ENCODE measurements at regions not wholly inside any gene's neighbourhood (a gene's known extent, or its start where the extent isn't known, plus 50 kb on each side); places are given as distances from the start of the nearest gene placed in this dataset.
"Not testable (repeated sequence)": the region's sequence is repeated elsewhere in the genome, so short reads cannot be mapped to it uniquely, and the experiment has no call there.

- not testable (repeated sequence) for DNase-seq (ENCODE audit: low read depth in 3 of 3)
Observed at GRCh38 chrX:40788698-40789097, 53.4 kb upstream of the MED14 start.

DNA sequence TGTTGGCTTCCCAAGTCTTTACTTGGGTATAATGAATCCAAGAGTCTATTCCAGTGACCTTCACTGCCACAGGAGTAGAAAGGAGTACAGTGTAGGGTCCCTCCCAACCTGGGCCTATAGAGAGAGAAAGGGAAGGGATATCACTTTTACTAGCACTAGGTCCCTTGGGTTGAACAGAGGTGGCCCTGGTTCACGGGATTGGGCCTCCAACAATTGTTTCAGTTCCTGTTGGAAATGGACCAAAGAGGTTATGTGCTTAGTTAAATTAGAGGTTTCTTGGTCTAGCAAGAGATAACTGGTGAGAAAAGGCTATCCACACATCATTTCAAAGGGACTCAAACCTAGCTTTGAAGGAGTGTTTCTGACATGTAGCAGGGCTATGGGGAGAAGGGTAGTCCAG is 57.1 kb upstream of the MED14 start:
- DNase-seq (ENCODE audit: low read depth in 3 of 3): no peak

DNA sequence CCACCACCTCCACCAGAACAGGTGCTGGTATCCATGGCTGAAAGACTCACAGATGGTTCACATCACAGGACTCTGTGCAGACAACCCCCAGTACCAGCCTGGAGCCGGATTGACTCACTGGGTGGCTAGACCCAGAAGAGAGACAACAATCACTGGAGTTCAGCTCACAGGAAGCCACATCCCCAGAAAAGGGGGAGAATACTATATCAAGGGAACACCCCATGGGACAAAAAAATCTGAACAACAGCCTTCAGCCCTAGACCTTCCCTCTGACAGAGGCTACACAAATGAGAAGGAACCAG is 59.4 kb upstream of the MED14 start:
- not testable (repeated sequence) for DNase-seq (ENCODE audit: low read depth in 3 of 3)

DNA sequence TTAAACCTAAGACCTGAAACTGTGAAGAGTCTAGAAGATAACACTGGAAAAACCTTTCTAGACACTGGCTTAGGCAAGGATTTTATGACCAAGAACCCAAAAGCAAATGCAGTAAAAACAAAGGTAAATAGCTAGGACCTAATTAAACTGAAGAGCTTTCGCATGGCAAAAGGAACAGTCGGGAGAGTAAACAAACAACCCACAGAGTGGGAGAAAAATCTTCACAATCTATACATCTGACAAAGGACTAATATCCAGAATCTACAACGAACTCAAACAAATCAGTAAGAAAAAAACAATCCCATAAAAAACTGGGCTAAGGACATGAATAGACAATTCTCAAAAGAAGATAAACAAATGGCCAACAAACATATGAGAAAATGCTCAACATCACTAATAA is 64.4 kb upstream of the MED14 start:
- not testable (repeated sequence) for DNase-seq (ENCODE audit: low read depth in 3 of 3)

- no peak for DNase-seq (ENCODE audit: low read depth in 3 of 3)
Observed at GRCh38 chrX:40805404-40805803, 70.1 kb upstream of the MED14 start.

GRCh38 chrX:40806513-40807220 is 71.3 kb upstream of the MED14 start:
- DNase-seq (ENCODE audit: low read depth in 3 of 3): no peak

DNA sequence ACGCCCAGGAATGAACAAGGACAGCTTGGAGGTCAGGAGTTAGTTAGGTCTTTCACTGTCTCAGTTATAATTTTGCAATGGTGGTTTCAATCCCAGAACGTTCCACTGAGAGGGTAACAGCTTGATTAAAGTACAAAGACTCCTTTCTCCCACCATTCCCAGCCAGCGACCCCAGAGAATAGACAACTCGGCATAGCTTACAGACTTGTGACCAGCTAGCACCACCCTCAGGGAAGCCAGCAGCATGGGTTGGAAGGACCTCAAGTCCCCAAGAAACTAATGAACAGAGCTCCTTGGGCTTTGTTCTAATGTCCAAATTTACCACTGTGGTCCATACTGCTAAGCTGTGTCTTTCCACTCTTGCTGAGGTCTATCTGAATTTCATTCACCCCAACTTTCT is 72.0 kb upstream of the MED14 start:
- no peak for DNase-seq (ENCODE audit: low read depth in 3 of 3)

GRCh38 chrX:40808203-40808602 is 72.9 kb upstream of the MED14 start:
- DNase-seq (ENCODE audit: low read depth in 3 of 3): no peak

GRCh38 chrX:40809210-40809609 is 73.9 kb upstream of the MED14 start:
- DNase-seq (ENCODE audit: low read depth in 3 of 3): no peak

GRCh38 chrX:40815045-40815444 is 79.7 kb upstream of the MED14 start:
- DNase-seq (ENCODE audit: low read depth in 3 of 3): not testable (repeated sequence)

DNA sequence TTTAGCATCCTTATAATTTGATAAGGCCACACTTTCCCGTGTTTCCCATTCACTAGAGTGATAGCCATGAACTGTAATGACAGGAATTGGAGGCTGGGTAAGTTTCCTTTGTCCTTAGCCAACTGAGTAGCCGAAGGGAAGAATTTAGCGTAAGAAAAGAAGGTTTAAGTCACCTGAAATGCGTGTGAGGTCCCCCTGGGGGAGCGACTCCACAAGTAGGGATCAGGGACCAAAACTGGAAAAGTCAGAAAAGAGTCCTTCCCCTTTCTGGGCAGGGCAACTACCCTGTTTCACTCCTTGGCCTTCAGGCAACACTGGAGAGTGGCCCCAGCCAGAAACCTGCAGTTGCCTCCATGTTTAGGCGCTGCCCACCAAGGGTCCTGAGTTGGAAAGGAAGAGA is 81.6 kb upstream of the MED14 start:
- DNase-seq (ENCODE audit: low read depth in 3 of 3): no peak

DNA sequence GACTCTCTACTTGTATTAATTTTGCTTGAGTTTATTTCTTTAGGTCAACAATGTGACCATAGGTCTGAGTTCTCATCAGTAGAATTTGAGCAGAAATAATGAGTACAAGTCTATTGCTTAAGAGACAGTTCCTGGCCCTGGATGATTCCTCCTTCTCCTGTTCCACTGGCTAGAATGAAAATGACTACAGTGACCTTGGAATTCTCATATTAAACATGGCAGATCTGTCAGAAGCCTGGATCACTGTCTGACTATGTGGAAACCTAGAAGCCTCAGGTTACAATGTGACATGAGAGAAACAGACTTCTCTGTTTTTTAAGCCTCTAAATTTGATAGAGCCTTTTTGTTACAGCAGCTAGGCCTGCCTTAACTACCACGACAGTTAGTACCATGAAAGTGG is 82.9 kb upstream of the MED14 start:
- no peak for DNase-seq (ENCODE audit: low read depth in 3 of 3)

DNA sequence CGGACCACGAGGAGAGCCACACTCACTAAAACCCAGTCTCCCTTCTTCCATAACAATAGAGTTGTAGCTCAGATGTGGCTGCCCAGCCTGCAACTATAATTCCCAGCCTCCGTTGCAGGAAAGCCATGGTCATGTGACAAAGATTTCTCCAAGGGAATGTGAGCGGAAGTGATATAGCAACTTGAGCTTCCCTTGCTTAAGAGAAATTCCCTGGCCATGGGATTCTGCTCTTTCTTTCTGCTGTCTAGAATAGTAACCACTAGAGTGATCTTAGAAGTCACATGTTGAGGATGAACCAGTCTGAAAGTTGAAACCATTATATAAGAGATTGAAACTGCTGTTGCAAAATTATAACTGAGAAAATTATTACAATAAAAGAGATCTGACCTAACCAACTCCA is 86.4 kb upstream of the MED14 start:
- no peak for DNase-seq (ENCODE audit: low read depth in 3 of 3)

DNA sequence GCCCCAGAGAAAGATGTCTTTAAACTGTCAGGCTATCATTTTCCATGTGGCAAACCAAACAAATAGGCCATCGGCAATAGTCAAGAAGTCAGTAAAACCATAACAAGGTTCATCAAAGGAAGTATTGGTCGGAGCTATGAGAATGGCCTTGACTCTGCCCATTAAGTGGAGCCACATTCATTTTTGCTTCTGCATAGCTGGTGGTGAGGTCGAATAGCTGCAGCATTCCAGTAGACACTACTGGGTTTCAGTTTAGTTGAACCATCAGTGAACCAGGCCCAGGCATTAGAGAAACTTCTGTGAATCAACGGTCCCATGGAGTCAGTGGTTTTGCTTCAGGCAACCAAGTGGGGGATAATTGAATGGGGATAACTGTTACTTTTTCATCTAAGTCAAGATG is 92.0 kb upstream of the MED14 start:
- DNase-seq (ENCODE audit: low read depth in 3 of 3): no peak

GRCh38 chrX:40831750-40832149 is 96.4 kb upstream of the MED14 start:
- no peak for DNase-seq (ENCODE audit: low read depth in 3 of 3)

DNA sequence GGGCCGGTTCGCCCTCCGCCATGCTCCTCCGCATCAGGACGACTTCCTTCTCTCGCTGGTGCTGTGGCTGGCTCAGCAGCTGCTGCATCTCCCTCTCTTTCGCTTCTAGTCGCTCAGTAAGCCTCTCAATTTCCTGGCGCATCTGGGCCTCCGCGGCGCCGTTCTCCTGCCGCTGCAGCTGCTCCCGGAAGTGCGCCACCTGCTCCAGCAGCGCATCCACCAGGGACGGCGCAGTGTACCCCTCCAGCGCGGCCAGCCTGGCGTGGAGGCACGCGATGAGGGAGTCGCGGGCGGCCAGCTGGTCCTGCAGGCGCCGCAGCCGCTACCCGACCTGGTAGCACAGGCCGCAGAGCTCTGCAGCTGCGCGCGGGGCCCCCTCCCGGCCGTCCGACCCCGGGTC is 97.4 kb upstream of the MED14 start:
- DNase-seq (ENCODE audit: low read depth in 3 of 3): no peak

- DNase-seq (ENCODE audit: low read depth in 3 of 3): no peak
Observed at GRCh38 chrX:40834225-40834624, 98.9 kb upstream of the MED14 start.

- DNase-seq (ENCODE audit: low read depth in 3 of 3): no peak
Observed at GRCh38 chrX:40835526-40835925, 100.2 kb upstream of the MED14 start.

- no peak for DNase-seq (ENCODE audit: low read depth in 3 of 3)
Observed at GRCh38 chrX:40843643-40844042, 108.3 kb upstream of the MED14 start.

DNA sequence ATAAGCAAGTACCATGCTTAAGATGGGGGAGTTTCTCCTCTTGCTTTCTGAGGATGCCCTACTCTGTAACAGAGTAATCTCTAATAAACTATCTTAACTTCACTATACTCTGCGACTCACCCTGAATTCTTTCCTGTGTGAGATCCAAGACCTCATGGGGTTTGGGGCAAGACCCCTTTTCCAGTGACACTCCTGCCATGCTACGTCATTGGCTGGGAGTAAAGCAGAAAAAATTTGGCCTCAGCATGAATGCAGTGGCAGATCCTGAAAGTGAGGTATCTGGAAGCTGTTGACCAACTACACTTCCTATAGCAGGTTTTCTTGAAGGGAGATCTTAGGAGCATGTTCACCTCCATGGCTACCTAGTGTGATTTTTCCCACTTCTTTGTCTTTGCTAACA is 109.1 kb upstream of the MED14 start:
- DNase-seq (ENCODE audit: low read depth in 3 of 3): no peak

- no peak for DNase-seq (ENCODE audit: low read depth in 3 of 3)
Observed at GRCh38 chrX:40845331-40845911, 110.1 kb upstream of the MED14 start.

DNA sequence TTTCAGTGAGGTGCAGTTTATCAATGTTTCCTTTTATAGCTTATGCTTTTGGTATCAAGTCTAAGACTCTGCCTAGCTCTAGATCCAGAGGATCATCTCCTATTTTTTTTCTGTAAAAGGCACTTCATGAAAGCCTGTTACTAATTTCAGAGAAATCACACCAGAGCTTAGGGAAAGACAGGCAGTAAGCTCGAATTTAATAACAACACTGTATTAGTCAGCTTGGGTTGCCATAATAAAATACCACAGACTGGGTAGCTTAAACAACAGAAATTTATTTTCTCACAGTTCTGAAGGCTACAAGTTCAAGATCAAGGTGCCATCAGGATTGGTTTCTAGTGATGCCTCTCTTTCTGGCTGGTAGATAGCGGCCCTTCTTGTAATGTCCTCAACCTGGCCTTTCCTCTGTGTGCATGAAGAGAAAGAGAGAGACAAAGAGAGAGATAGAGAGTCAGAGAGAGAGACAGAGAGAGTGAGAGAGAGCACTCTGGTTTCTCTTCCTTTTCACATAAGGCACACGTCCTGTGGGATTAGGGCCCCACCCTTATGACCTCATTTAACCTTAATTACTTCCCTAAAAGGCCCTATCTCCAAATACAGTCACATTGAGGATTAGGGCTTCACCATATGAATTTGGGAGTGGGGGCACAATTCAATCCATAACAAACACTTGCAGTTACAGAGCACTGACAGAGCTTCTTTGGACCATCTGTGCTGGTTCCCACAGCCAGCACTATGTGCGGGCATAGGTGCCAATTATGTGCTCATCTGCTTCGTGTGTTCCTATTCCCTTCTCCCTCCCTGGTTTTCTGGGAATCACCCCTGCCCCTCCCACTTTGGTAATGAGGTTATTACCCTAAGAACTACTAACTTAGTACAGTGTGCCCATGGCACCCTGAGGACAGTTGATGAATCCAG is 114.8 kb upstream of the MED14 start:
- no peak for DNase-seq (ENCODE audit: low read depth in 3 of 3)

GRCh38 chrX:40852586-40852985 is 117.2 kb upstream of the MED14 start:
- no peak for DNase-seq (ENCODE audit: low read depth in 3 of 3)
